HG02852 (cell line): ENCODE measurements at regions not wholly inside any gene's neighbourhood (a gene's known extent, or its start where the extent isn't known, plus 50 kb on each side); places are given as distances from the start of the nearest gene placed in this dataset.
"Not testable (repeated sequence)": the region's sequence is repeated elsewhere in the genome, so short reads cannot be mapped to it uniquely, and the experiment has no call there.

ENCODE experiments used
- ATAC-seq: cut with Tn5 transposase; IDR thresholded peaks from one replicate; pipeline ENCODE4 v1.9.1; 2021; ENCODE audit warnings: mild to moderate bottlenecking, moderate library complexity; ENCODE audit not compliant: unreplicated experiment

GRCh38 chr6:68575765-68576439, 59.2 kb upstream of the ADGRB3 start:
- no peak for ATAC-seq

GRCh38 chr6:68572975-68573374, 62.1 kb upstream of the ADGRB3 start:
- peak; percentile 16 for ATAC-seq

- ATAC-seq, result peak; percentile 95
Measured at GRCh38 chr6:68572525-68572924, 62.6 kb upstream of the ADGRB3 start.

GRCh38 chr6:68559716-68560115, 75.4 kb upstream of the ADGRB3 start:
- no peak for ATAC-seq

- no peak for ATAC-seq
Measured at GRCh38 chr6:68559070-68559469, 76.0 kb upstream of the ADGRB3 start.

- ATAC-seq, result no peak
Measured at GRCh38 chr6:68546620-68547019, 88.5 kb upstream of the ADGRB3 start.

GRCh38 chr6:68544450-68544849, 90.6 kb upstream of the ADGRB3 start:
- ATAC-seq, result no peak

- ATAC-seq, result no peak
Measured at GRCh38 chr6:68533339-68533795, 101.7 kb upstream of the ADGRB3 start.

GRCh38 chr6:68527691-68528090, 107.4 kb upstream of the ADGRB3 start:
- ATAC-seq, result no peak

- no peak for ATAC-seq
Measured at GRCh38 chr6:68506911-68507310, 128.2 kb upstream of the ADGRB3 start.

GRCh38 chr6:68502946-68503345, 132.1 kb upstream of the ADGRB3 start:
- no peak for ATAC-seq

GRCh38 chr6:68497927-68498326, 137.2 kb upstream of the ADGRB3 start:
- no peak for ATAC-seq

- ATAC-seq, result not testable (repeated sequence)
Measured at GRCh38 chr6:68494880-68495279, 140.2 kb upstream of the ADGRB3 start.

- ATAC-seq, result no peak
Measured at GRCh38 chr6:68476611-68477010, 158.5 kb upstream of the ADGRB3 start.

- no peak for ATAC-seq
Measured at GRCh38 chr6:68473433-68474210, 161.5 kb upstream of the ADGRB3 start.

- ATAC-seq, result no peak
Measured at GRCh38 chr6:68468244-68468884, 166.7 kb upstream of the ADGRB3 start.

GRCh38 chr6:68458447-68458846, 176.6 kb upstream of the ADGRB3 start:
- no peak for ATAC-seq

GRCh38 chr6:68447112-68447511, 188.0 kb upstream of the ADGRB3 start:
- ATAC-seq, result no peak

- no peak for ATAC-seq
Measured at GRCh38 chr6:68445926-68446325, 189.2 kb upstream of the ADGRB3 start.

- no peak for ATAC-seq
Measured at GRCh38 chr6:68443704-68444103, 191.4 kb upstream of the ADGRB3 start.

- no peak for ATAC-seq
Measured at GRCh38 chr6:68427630-68428029, 207.5 kb upstream of the ADGRB3 start.

GRCh38 chr6:68410021-68410420, 225.1 kb upstream of the ADGRB3 start:
- ATAC-seq, result no peak
